GM21786 (cell line): ENCODE measurements at regions not wholly inside any gene's neighbourhood (a gene's known extent, or its start where the extent isn't known, plus 50 kb on each side); places are given as distances from the start of the nearest gene placed in this dataset.

ENCODE experiments used
- ATAC-seq: cut with Tn5 transposase; IDR thresholded peaks from one replicate; pipeline ENCODE4 v1.9.1; 2021; ENCODE audit not compliant: unreplicated experiment

GRCh38 chrX:39117101-39117500, 315.8 kb downstream of the MID1IP1 start:
- no peak for ATAC-seq

DNA sequence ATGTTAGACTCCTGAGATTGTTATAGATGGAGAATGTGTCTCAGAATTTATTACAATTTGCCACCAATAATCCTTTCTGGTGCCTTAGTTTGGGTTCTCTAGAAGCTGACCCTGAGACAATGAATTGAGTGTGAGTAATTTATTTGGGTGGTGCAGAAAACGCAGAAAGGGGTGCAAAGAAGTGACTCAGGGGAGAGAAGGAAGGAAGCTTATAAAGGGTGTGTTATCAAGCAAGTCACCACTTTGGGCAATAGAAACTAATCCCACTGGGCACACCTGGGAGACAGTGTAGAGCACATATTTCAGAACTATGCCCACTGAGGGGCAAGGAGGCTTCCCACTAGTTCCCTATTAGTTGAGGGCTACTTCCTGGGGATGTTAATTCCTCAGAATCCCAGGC, 320.6 kb downstream of the MID1IP1 start:
- ATAC-seq = no peak

GRCh38 chrX:39125834-39126233, 324.6 kb downstream of the MID1IP1 start:
- no peak for ATAC-seq

- ATAC-seq = peak; percentile 80
Observed at GRCh38 chrX:39133971-39134370, 332.7 kb downstream of the MID1IP1 start.

DNA sequence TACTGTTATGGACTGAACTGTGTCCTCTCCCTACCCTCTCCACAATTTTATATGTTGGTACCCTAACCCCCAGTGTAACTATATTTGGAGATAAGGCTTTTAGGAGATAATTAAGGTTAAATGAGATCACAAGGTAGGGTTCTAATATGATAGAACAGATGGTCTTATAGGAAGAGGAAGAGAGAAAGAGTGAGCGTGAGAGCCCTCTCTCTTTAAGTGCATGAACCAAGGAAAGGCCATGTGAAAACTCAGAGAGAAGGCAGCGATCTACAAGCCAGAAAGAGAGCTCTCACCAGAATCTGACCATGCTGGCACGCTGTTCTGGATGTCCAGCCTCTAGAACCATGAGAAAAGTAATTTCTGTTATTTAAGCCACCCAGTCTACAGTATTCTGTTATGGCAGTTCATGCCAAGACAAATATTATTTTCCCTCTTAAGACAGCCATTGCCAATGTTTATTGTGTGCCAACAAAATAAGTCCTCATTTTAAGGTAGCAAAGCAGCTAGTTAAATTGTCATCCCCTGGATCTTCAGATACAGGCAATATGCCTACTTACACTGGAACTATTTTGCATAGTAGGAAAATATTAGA, 336.2 kb downstream of the MID1IP1 start:
- ATAC-seq = no peak

DNA sequence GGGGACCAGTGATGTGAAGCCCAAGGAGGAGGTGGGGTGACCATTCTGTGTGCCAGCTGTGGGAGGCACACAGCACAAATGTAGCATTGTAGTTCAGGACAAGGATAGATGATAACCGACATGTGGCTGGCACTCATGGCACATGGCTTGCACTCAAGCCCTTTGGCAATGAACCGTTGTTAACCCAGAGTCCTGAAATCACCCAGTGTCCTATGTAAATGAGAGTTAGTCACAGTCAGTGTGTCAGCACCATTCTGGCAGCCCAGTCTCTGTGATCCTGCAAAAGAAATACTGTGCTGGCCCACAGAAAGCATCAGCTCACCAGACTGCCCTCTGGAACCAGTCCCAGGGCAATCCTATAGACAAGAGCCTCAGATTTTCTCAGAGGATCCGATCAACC, 339.3 kb downstream of the MID1IP1 start:
- no peak for ATAC-seq

DNA sequence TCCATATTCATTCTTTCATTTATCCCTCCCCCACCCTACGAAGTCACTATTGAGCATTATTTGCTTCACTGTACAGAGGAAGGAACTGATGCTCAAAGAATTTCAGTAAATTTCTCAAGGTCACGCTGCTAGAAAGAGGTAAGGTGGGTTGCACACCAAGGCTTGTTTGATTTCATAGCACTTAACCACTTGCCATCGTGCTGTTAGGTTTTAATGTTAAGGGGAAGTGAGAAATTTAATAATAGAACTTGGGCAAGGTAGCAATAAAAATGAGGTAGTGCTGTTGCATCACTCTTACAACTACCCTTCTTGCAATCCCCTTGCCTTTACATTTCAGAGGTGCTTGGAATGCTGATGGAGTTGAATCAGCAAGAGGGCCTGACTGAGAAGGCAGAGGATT, 343.1 kb downstream of the MID1IP1 start:
- peak; percentile 50 for ATAC-seq

- ATAC-seq = peak; percentile 61
Observed at GRCh38 chrX:39144956-39145355, 343.7 kb downstream of the MID1IP1 start.

- ATAC-seq = no peak
Observed at GRCh38 chrX:39145859-39146258, 344.6 kb downstream of the MID1IP1 start.

GRCh38 chrX:39149761-39150160, 348.5 kb downstream of the MID1IP1 start:
- ATAC-seq = peak; percentile 42

DNA sequence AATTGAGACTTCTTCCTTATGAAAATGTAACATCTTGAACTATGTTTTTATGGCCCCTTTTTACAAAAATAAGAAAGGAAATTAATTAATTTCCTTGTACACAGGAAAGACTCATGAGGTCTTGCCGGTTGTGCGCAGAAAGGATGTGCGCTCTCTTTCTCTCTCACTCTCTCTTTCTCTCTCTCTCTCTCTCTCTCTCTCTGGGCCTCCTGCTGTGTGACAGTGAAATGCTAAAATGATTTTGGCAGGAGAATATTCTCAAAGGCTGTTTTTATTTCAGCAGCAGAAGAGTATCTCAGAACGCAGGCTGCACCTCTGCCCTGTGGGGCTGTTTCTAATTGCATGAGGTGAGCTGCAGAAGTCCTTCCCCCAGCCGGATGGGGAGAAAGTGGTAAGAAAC, 349.0 kb downstream of the MID1IP1 start:
- no peak for ATAC-seq

GRCh38 chrX:39150621-39151020, 349.4 kb downstream of the MID1IP1 start:
- ATAC-seq = no peak

DNA sequence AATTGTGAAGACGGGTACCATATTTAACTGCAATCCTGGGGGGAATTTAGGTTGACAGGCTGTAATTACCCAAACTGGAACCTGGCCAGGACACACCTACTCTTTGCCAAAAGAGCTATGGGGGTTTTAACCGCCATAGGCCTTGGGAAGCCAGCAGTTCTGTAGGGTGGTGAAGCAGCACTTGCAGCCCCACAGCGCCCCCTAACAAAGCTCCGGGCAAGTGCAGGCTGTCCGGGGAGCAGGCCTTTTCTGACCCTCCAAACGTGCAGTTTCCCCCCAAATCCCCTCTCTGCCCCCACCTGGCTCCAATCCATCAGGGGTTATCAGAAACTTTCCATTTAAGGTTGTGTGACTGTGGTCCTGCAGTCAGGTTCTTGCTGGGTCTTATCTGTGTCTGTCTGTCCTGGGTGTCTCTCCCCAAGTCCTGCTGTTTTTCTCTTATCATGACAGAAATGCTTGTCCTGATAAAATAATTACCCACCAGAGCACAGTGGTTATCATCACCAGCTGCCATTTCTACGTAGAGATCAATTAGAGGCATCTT, 350.9 kb downstream of the MID1IP1 start:
- ATAC-seq = no peak

GRCh38 chrX:39156051-39156450, 354.8 kb downstream of the MID1IP1 start:
- ATAC-seq = no peak

DNA sequence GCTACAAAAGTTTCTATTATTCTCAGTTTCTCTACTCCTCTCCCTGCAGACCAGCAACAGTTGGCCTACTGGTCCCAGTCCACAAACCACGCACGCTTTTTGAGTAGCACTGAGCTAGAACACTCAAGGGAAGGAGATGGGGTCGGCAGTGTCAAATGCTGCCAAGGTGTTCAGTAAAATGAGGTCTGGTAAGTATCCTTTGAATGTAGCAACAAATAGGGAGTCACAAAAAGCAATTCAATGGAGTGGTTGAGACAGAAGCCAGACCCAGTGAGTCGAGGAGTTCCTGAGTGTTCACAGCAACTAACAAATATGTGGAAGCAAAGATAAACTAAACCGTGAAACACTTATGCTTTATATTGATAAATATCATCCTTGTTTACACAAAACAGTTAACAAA, 355.7 kb downstream of the MID1IP1 start:
- no peak for ATAC-seq

DNA sequence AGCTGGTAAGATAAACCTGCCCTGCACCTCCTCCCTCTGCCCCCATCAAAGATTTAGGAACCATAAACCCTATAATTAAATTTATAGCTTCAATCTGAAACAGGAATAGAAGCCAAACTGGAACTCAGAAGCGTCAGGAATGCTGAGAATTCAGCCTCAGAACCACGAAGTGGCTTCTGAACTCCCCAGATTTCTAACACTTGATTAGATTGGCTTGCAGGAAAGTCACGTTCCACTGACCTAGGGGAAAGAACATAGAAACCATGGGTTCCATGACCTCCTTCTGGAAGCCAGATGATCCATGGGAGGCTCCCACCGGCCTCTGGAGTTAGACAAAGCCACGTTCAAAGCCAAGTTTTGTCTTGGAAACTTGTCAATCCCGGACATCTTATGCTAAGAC, 356.5 kb downstream of the MID1IP1 start:
- no peak for ATAC-seq

GRCh38 chrX:39158801-39159657, 357.8 kb downstream of the MID1IP1 start:
- peak; percentile 49 for ATAC-seq

DNA sequence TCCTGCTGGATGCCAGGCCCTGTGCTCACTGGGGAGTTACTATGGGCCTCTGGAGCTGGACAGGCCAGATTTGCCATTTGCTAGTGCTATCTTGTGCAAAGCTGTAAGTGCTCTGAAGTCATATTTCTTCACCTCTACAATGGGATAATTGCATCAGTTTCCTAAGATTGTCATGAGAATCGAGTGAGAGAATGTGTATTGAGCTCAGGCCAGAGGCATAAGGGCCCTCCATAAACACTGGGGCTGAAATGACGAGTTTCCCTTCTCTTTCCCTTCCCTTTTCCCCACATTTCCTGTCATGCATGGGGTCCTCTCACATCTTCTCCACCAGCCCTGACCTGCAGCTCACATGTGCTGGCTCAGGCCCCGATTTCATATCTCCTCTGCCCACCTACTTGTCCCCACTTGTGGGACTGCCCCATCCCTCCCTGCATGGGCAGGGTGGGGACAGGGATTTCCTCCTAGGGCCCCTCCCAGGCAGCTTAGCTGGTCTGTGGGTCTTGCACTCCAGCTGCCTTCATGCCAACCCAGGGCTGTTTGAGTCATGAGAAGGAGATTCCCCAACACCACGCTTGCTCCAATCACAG, 358.8 kb downstream of the MID1IP1 start:
- ATAC-seq = no peak

GRCh38 chrX:39161611-39162255, 360.5 kb downstream of the MID1IP1 start:
- ATAC-seq = no peak

GRCh38 chrX:39162322-39162735, 361.1 kb downstream of the MID1IP1 start:
- ATAC-seq = no peak

DNA sequence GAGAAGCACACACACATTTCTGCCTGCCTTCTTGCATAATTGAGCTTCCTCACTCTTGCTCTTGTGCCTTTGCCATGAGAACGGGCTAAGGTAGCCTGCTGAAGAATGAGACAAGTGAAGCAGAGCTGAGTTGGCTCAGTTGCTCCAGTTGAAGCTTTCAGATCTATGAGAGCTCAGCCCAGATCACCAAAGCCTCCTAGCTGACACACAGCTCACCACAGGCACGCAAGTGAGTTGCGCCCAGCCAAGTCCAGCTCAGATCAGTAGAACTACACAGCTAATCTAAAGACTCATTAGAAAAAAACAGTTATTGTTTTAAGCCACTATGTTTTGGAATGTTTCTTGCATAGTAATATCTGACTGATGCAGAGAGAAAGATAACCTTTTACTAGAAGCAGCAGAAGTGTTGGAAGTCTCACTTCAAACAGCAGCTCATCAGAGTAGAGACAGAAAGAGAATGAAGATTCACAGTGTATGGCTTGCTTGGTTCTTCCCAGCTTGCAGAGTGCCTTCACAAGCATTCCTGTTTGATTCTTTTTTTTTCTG, 362.4 kb downstream of the MID1IP1 start:
- no peak for ATAC-seq
